HG03159 (cell line): ENCODE measurements at regions not wholly inside any gene's neighbourhood (a gene's known extent, or its start where the extent isn't known, plus 50 kb on each side); places are given as distances from the start of the nearest gene placed in this dataset.

Experiments
- ATAC-seq: cut with Tn5 transposase; IDR thresholded peaks from one replicate; pipeline ENCODE4 v1.9.1; 2021; ENCODE audit warnings: mild to moderate bottlenecking, moderate library complexity; ENCODE audit not compliant: unreplicated experiment

- ATAC-seq: no peak
Measured at GRCh38 chr4:100809506-100809905, 291.7 kb upstream of the EMCN start.

GRCh38 chr4:100806988-100807387 is 289.2 kb upstream of the EMCN start:
- no peak for ATAC-seq

GRCh38 chr4:100805538-100805937 is 287.7 kb upstream of the EMCN start:
- no peak for ATAC-seq

GRCh38 chr4:100804576-100805360 is 286.9 kb upstream of the EMCN start:
- no peak for ATAC-seq

GRCh38 chr4:100803751-100804150 is 285.9 kb upstream of the EMCN start:
- no peak for ATAC-seq

GRCh38 chr4:100799761-100800539 is 282.1 kb upstream of the EMCN start:
- no peak for ATAC-seq

GRCh38 chr4:100797791-100798190 is 280.0 kb upstream of the EMCN start:
- no peak for ATAC-seq

- ATAC-seq: no peak
Measured at GRCh38 chr4:100797356-100797755, 279.5 kb upstream of the EMCN start.

- no peak for ATAC-seq
Measured at GRCh38 chr4:100796332-100796731, 278.5 kb upstream of the EMCN start.

GRCh38 chr4:100795581-100795980 is 277.8 kb upstream of the EMCN start:
- ATAC-seq: no peak

- no peak for ATAC-seq
Measured at GRCh38 chr4:100790836-100791615, 273.2 kb upstream of the EMCN start.

- ATAC-seq: no peak
Measured at GRCh38 chr4:100789991-100790390, 272.2 kb upstream of the EMCN start.

- no peak for ATAC-seq
Measured at GRCh38 chr4:100786481-100786880, 268.7 kb upstream of the EMCN start.

- no peak for ATAC-seq
Measured at GRCh38 chr4:100782356-100782755, 264.5 kb upstream of the EMCN start.

- no peak for ATAC-seq
Measured at GRCh38 chr4:100781435-100781834, 263.6 kb upstream of the EMCN start.

GRCh38 chr4:100780126-100780525 is 262.3 kb upstream of the EMCN start:
- ATAC-seq: no peak

GRCh38 chr4:100778431-100778830 is 260.6 kb upstream of the EMCN start:
- no peak for ATAC-seq

GRCh38 chr4:100762738-100763137 is 244.9 kb upstream of the EMCN start:
- no peak for ATAC-seq

- no peak for ATAC-seq
Measured at GRCh38 chr4:100754751-100755150, 236.9 kb upstream of the EMCN start.

- no peak for ATAC-seq
Measured at GRCh38 chr4:100746141-100746739, 228.4 kb upstream of the EMCN start.

- ATAC-seq: no peak
Measured at GRCh38 chr4:100742045-100742444, 224.2 kb upstream of the EMCN start.
